ENCODE measurements at regions not wholly inside any gene's neighbourhood (a gene's known extent, or its start where the extent isn't known, plus 50 kb on each side); places are given as distances from the start of the nearest gene placed in this dataset.

DNA sequence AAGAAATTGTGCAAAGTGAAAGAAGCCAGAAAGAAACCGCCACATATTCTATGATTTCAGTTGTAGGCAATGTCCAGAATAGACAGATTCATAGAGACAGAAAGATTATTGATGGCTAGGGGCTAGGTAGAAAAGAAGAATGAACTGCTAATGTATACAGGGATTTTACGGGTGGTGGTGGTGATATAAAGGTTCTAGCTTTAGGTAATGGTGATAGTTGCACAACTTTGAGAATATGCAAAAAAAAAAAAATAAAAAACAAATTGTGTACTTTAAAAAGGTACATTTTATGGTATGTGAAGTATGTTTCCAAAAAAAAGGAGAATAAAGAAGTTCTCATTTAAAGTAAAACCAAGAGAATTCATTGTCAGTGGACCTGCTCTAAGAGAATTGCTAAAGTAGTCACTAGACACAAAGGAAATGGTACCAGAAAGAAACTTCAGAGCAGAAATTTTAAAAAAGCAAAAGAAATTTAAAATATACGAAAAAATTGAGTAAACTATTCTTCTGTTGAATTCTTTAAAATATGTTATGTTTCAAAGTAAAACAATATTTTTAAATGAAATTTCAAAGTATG is 680.1 kb downstream of the UQCRFS1 start:
- no peak for TF ChIP-seq POLR2AphosphoS5 (IDR thresholded peaks at IDR 0.05; ENCODE audit: insufficient read depth, low read depth, low read length)
- TF ChIP-seq CTCF (IDR thresholded peaks at IDR 0.05; ENCODE audit: extremely low read depth in 1 of 2, insufficient read depth in 1 of 2, low read depth in 1 of 2, low read length in 2 of 2), result no peak
- no peak for TF ChIP-seq EZH2 (IDR thresholded peaks at IDR 0.05; ENCODE audit: borderline replicate concordance, low read depth, low read length, severe bottlenecking)
- TF ChIP-seq POLR2A (IDR thresholded peaks at IDR 0.05; ENCODE audit: low read depth, low read length), result no peak
- TF ChIP-seq MAX (IDR thresholded peaks at IDR 0.05; ENCODE audit: insufficient read depth, insufficient read length), result no peak
- TF ChIP-seq GATA2 (IDR thresholded peaks at IDR 0.05; ENCODE audit: insufficient read depth, insufficient read length, low read depth, low read length), result no peak
- no peak for TF ChIP-seq MYC (IDR thresholded peaks at IDR 0.05; ENCODE audit: low read depth, low read length)
- TF ChIP-seq FOS (IDR thresholded peaks at IDR 0.05; ENCODE audit: borderline replicate concordance, insufficient read depth, low read length), result no peak
- no peak for TF ChIP-seq JUN (IDR thresholded peaks at IDR 0.05; ENCODE audit: borderline replicate concordance, insufficient read depth, insufficient read length, low read depth)

All from endothelial cell of umbilical vein (primary cell).